ENCODE measurements at regions not wholly inside any gene's neighbourhood (a gene's known extent, or its start where the extent isn't known, plus 50 kb on each side); places are given as distances from the start of the nearest gene placed in this dataset.

DNA sequence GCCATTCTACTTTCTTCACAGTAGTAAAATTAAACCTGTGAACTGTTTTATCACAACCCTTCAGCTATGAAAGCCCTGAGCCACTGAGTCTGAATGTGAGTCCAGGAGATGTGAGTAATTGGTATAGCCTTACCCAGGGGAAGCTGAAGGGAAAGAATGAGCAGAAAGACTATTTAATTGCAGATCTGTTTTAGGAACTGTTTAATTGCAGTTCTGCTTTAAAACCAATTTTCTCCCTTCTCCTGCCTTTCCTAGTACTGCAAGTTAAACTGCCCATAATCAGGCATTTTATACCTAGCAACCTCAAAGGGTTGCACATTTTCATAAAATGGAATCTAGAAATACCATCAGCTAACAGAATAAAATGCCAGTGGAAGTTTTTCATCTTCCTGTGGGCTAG is 476.7 kb downstream of the OCA2 start:
- TF ChIP-seq, protein P1, sequence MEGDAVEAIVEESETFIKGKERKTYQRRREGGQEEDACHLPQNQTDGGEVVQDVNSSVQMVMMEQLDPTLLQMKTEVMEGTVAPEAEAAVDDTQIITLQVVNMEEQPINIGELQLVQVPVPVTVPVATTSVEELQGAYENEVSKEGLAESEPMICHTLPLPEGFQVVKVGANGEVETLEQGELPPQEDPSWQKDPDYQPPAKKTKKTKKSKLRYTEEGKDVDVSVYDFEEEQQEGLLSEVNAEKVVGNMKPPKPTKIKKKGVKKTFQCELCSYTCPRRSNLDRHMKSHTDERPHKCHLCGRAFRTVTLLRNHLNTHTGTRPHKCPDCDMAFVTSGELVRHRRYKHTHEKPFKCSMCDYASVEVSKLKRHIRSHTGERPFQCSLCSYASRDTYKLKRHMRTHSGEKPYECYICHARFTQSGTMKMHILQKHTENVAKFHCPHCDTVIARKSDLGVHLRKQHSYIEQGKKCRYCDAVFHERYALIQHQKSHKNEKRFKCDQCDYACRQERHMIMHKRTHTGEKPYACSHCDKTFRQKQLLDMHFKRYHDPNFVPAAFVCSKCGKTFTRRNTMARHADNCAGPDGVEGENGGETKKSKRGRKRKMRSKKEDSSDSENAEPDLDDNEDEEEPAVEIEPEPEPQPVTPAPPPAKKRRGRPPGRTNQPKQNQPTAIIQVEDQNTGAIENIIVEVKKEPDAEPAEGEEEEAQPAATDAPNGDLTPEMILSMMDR (IDR thresholded peaks at IDR 0.05) = no peak
- TF ChIP-seq ZSCAN18 (CRISPR knock-in tag; IDR thresholded peaks at IDR 0.05) (no peak), GABPB1 (CRISPR knock-in tag; IDR thresholded peaks at IDR 0.05) (no peak), RELA (CRISPR knock-in tag; IDR thresholded peaks at IDR 0.05; ENCODE audit: borderline replicate concordance) (no peak), MAX (CRISPR knock-in tag; IDR thresholded peaks at IDR 0.05) (no peak), CREB1 (CRISPR knock-in tag; IDR thresholded peaks at IDR 0.05) (no peak), ZBTB21 (CRISPR knock-in tag; IDR thresholded peaks at IDR 0.05; ENCODE audit: borderline replicate concordance) (no peak), MXD4 (CRISPR knock-in tag; IDR thresholded peaks at IDR 0.05; ENCODE audit: borderline replicate concordance) (no peak)
- TF ChIP-seq, protein P2, sequence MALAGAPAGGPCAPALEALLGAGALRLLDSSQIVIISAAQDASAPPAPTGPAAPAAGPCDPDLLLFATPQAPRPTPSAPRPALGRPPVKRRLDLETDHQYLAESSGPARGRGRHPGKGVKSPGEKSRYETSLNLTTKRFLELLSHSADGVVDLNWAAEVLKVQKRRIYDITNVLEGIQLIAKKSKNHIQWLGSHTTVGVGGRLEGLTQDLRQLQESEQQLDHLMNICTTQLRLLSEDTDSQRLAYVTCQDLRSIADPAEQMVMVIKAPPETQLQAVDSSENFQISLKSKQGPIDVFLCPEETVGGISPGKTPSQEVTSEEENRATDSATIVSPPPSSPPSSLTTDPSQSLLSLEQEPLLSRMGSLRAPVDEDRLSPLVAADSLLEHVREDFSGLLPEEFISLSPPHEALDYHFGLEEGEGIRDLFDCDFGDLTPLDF (CRISPR knock-in tag; IDR thresholded peaks at IDR 0.05) = no peak
- TF ChIP-seq, protein P3, sequence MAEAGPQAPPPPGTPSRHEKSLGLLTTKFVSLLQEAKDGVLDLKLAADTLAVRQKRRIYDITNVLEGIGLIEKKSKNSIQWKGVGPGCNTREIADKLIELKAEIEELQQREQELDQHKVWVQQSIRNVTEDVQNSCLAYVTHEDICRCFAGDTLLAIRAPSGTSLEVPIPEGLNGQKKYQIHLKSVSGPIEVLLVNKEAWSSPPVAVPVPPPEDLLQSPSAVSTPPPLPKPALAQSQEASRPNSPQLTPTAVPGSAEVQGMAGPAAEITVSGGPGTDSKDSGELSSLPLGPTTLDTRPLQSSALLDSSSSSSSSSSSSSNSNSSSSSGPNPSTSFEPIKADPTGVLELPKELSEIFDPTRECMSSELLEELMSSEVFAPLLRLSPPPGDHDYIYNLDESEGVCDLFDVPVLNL (CRISPR knock-in tag; IDR thresholded peaks at IDR 0.05; ENCODE audit: borderline replicate concordance, low read depth) = no peak

All from WTC11 (cell line).